PC-3 (cell line): ENCODE measurements at regions not wholly inside any gene's neighbourhood (a gene's known extent, or its start where the extent isn't known, plus 50 kb on each side); places are given as distances from the start of the nearest gene placed in this dataset.

Experiments
- CTCF ChIP-seq: fragments of 300-600 bp; sonication (generic); conservative IDR thresholded peaks from 2 replicates; pipeline ENCODE4 v1.5.1; 2017; ENCODE audit warnings: antibody characterized with exemption, low read depth, mild to moderate bottlenecking, low read length
- EZH2 ChIP-seq: fragments of 300-600 bp; sonication (generic); IDR thresholded peaks from one replicate; pipeline ENCODE4 v1.6.1; 2017; ENCODE audit warnings: antibody characterized with exemption, mild to moderate bottlenecking, low read length; ENCODE audit not compliant: unreplicated experiment
- EZH2phosphoT487 ChIP-seq: fragments of 300-600 bp; sonication (generic); IDR thresholded peaks from 2 replicates; pipeline ENCODE4 v1.6.1; 2018; ENCODE audit warnings: mild to moderate bottlenecking, antibody characterized with exemption, low read length, borderline replicate concordance

DNA sequence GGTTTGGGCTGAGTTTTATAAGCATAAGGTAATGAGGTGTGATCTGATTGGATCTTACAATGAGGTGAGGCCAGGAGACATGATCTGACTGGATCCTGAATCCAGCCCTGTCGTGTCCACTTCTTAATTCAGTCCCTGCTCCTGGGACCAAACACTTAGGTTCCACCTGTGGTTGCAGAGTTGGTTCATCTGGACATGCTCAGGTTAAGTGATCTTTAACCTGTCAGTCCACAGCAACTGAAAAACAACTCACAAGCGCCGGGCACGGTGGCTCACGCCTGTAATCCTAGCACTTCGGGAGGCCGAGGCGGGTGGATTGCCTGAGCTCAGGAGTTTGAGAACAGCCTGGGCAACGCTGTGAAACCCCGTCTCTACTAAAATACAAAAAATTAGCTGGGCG, 679.3 kb upstream of the ALCAM start:
- TF ChIP-seq EZH2phosphoT487 (no peak), CTCF (no peak), EZH2 (no peak)
